ENCODE measurements at regions not wholly inside any gene's neighbourhood (a gene's known extent, or its start where the extent isn't known, plus 50 kb on each side); places are given as distances from the start of the nearest gene placed in this dataset.

GRCh38 chr3:109851854-109852253 lies 514.5 kb upstream of the DPPA4 start:
- TF ChIP-seq GATA2 (IDR thresholded peaks at IDR 0.05; ENCODE audit: low read depth, low read length): no peak
- no peak for TF ChIP-seq GATA3 (IDR thresholded peaks at IDR 0.05; ENCODE audit: low read depth, low read length)

All from SH-SY5Y (cell line).